Vagina (tissue), 2 donors: ENCODE measurements at regions not wholly inside any gene's neighbourhood (a gene's known extent, or its start where the extent isn't known, plus 50 kb on each side); places are given as distances from the start of the nearest gene placed in this dataset.
A peak's percentile ranks its signal among the peaks of the same experiment; 100 is the strongest.

Experiments used
- DNase-seq, 2 donors: peaks; one replicate each; pipeline ENCODE4 v3.0.0-alpha.2; 2017; ENCODE audit errors: extremely low spot score in 2 of 2
- H3K27ac ChIP-seq: fragments of 200-600 bp; sonication (generic); one replicate; pipeline ENCODE4 v1.5.1; 2019
- H3K27me3 ChIP-seq: fragments of 200-600 bp; sonication (generic); one replicate; pipeline ENCODE4 v1.5.1; 2019
- H3K36me3 ChIP-seq, 2 donors: fragments of 200-600 bp; sonication (generic); one replicate each; pipeline ENCODE4 v1.5.1; 2017 to 2019
- H3K4me1 ChIP-seq: fragments of 200-600 bp; sonication (generic); one replicate; pipeline ENCODE4 v1.5.1; 2019
- H3K4me3 ChIP-seq, 2 donors: fragments of 200-600 bp; sonication (generic); 1 replicate in 1 of 2; 2 replicates in 1 of 2; pipeline ENCODE4 v1.5.1; 2016 to 2019
- H3K9me3 ChIP-seq: fragments of 200-600 bp; sonication (generic); one replicate; pipeline ENCODE4 v1.5.1; 2019
- POLR2A ChIP-seq, 2 donors: fragments of 450-650 bp; IDR thresholded peaks; one replicate each; pipeline ENCODE4 v1.6.1; 2017; ENCODE audit warnings: antibody characterized with exemption in 2 of 2, mild to moderate bottlenecking in 2 of 2, moderate library complexity in 2 of 2
- POLR2AphosphoS5 ChIP-seq, 2 donors: sonication (generic); formaldehyde crosslinking; IDR thresholded peaks; one replicate each; pipeline ENCODE4 v1.9.0; 2017; ENCODE audit warnings: antibody characterized with exemption in 2 of 2, mild to moderate bottlenecking in 2 of 2, low read depth in 1 of 2; ENCODE audit not compliant: insufficient read depth in 1 of 2
- intact Hi-C: fragments of 100-400 bp; cut with DNase I; formaldehyde crosslinking; loops from one replicate; pipeline ENCODE4 v1.15.1; 2023
- TF ChIP-seq, protein P1 (sequence below), 3 experiments: fragments of 450-650 bp in 2 of 3; fragments of 200-600 bp in 1 of 3; sonication (generic) in 1 of 3; IDR thresholded peaks; one replicate each; pipeline ENCODE4 v1.5.1; 2017 to 2019; ENCODE audit warnings: antibody characterized with exemption in 3 of 3, mild to moderate bottlenecking in 2 of 3, moderate library complexity in 2 of 3

DNA sequence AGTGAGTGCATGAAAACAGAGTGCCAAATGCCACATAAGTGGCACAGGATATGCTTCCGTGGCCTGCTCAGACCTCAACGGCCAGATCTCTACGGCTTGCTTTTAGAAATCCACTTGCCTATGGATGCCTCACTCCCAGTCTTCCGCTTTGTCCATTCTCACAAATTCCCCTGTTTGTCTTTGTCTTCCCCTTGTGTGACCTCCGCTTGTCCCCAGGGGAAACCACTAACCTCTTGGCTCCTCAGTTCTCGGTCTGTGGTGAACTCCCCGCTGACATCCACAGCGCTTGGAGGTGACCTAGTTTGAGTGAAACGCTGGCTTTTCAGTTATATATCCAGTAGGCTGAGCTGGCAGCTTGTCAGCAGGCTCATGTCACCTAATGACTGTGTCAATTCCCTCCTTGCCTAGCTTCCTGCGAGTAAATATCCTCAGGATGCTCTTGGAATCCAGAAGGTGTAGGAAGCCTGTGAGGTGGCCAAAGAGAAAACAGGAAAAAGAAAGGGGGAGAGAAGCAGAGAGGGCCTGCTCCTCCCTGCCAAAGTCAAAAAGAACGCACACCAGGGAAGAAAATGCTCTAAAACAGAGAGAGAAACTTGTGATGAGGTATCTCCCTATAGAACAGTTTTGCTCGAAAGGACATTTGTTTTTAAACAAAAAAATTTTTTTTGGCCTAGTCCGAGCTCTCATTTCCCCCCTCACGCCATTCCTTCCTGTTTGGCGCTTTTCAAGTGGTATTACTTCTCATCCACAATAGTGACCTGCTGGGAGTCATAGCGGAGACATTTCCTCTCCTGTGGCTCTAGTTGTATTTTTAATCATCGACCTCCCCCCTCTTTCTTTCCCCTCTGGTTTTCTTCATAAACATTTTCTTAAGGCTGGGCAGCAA is 101.6 kb upstream of the SPRY4 start:
- no peaks in the 10 kb centered on the region for H3K36me3 ChIP-seq
- H3K4me3 ChIP-seq, result no peak overlapping the region
- no peaks in the 10 kb centered on the region for H3K9me3 ChIP-seq
- H3K4me1 ChIP-seq, result no peaks in the 10 kb centered on the region
- no peak for DNase-seq
- peak overlapping the region; percentile 4 for H3K27ac ChIP-seq
- TF ChIP-seq POLR2AphosphoS5 (IDR thresholded peaks at IDR 0.05; ENCODE audit: insufficient read depth in 1 of 2, low read depth in 1 of 2), result no peak
- no peak for TF ChIP-seq POLR2A (IDR thresholded peaks at IDR 0.05)
- TF ChIP-seq, protein P1, sequence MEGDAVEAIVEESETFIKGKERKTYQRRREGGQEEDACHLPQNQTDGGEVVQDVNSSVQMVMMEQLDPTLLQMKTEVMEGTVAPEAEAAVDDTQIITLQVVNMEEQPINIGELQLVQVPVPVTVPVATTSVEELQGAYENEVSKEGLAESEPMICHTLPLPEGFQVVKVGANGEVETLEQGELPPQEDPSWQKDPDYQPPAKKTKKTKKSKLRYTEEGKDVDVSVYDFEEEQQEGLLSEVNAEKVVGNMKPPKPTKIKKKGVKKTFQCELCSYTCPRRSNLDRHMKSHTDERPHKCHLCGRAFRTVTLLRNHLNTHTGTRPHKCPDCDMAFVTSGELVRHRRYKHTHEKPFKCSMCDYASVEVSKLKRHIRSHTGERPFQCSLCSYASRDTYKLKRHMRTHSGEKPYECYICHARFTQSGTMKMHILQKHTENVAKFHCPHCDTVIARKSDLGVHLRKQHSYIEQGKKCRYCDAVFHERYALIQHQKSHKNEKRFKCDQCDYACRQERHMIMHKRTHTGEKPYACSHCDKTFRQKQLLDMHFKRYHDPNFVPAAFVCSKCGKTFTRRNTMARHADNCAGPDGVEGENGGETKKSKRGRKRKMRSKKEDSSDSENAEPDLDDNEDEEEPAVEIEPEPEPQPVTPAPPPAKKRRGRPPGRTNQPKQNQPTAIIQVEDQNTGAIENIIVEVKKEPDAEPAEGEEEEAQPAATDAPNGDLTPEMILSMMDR (IDR thresholded peaks at IDR 0.05), result no peak
- H3K27me3 ChIP-seq, result no peaks in the 10 kb centered on the region
- intact Hi-C loops, result no loop called here

DNA sequence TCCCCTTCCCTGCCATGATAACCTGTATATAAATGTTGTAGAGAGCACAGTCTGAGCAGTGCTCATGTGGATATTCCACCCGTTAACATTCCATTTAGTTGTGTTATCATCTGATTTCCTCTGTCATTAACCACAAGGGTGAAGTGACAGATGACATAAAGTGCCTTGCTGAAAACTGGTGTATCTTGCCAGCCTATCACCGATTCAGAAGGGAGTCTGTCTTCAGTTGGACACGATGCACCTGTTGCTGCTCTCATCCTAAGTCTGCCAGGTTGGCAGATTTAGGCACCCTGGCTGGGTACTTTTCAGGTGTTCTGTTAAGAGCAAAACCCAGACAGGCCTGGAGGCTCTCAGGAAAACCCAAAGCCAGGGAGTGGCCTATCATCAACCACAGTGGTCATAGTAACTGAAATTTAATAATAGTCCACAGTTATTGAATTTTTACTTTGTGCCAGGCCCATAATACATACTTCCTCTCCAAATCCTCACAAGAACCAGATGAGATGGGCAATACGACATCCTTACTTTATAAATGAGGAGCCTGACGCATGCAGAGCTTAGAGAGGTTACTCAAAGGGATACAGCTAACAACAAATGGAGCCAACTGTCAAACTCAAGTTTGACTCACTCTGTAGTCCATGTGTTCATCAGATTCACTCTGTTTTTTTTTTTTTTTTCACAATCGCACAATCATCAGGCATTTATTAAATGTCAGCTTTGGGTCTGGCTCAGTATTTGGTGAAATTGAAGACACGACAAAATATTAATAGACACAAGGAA is 100.7 kb upstream of the SPRY4 start:
- Histone ChIP-seq H3K9me3 (no peaks in the 10 kb centered on the region), H3K4me1 (no peaks in the 10 kb centered on the region), H3K27me3 (no peaks in the 10 kb centered on the region), H3K4me3 (no peak overlapping the region), H3K36me3 (no peaks in the 10 kb centered on the region), H3K27ac (no peak overlapping the region)
- no peak for TF ChIP-seq POLR2AphosphoS5 (IDR thresholded peaks at IDR 0.05; ENCODE audit: insufficient read depth in 1 of 2, low read depth in 1 of 2)
- no peak for TF ChIP-seq POLR2A (IDR thresholded peaks at IDR 0.05)
- TF ChIP-seq, protein P1 (IDR thresholded peaks at IDR 0.05), result no peak
- intact Hi-C loops, result no loop called here
- no peak for DNase-seq

DNA sequence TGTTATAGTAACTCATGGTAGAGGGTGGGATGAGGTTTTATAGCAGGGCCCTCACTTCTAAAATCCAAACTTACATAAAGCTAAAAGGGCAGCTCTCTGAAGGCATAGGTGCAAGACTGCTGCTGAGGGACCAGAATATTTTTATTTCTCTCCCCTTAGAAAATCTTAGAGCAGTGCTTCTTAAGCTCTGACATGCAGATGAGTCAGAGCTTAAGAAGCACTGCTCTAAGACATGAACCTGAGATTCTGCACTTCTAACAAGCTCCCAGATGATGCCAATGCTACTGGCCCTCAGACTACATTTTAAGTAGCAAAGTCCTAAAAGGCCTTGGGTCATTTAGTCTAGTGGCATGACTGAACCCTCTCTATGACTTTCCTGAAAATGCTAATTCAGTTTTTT is 97.6 kb upstream of the SPRY4 start:
- Histone ChIP-seq H3K27ac (no peak overlapping the region), H3K4me1 (no peaks in the 10 kb centered on the region), H3K4me3 (no peak overlapping the region), H3K36me3 (no peaks in the 10 kb centered on the region), H3K9me3 (no peaks in the 10 kb centered on the region), H3K27me3 (no peaks in the 10 kb centered on the region)
- TF ChIP-seq POLR2AphosphoS5 (IDR thresholded peaks at IDR 0.05; ENCODE audit: insufficient read depth in 1 of 2, low read depth in 1 of 2) (no peak), POLR2A (IDR thresholded peaks at IDR 0.05) (no peak)
- TF ChIP-seq, protein P1 (IDR thresholded peaks at IDR 0.05), result no peak
- intact Hi-C loops, result no loop called here
- DNase-seq, result no peak

- no peak overlapping the region for H3K4me3 ChIP-seq
Measured at GRCh38 chr5:142421621-142422397, 97.0 kb upstream of the SPRY4 start.

More at GRCh38 chr5:142421621-142422397, 97.0 kb upstream of the SPRY4 start:
- no peaks in the 10 kb centered on the region for H3K36me3 ChIP-seq
- H3K27me3 ChIP-seq, result no peaks in the 10 kb centered on the region
- H3K9me3 ChIP-seq, result no peaks in the 10 kb centered on the region
- TF ChIP-seq POLR2A (IDR thresholded peaks at IDR 0.05) (no peak), POLR2AphosphoS5 (IDR thresholded peaks at IDR 0.05; ENCODE audit: insufficient read depth in 1 of 2, low read depth in 1 of 2) (no peak)
- TF ChIP-seq, protein P1 (IDR thresholded peaks at IDR 0.05), result no peak
- intact Hi-C loops, result no loop called here
- no peak overlapping the region for H3K27ac ChIP-seq
- DNase-seq, result no peak
- no peaks in the 10 kb centered on the region for H3K4me1 ChIP-seq
